GM19035 (cell line): ENCODE measurements at regions not wholly inside any gene's neighbourhood (a gene's known extent, or its start where the extent isn't known, plus 50 kb on each side); places are given as distances from the start of the nearest gene placed in this dataset.

ENCODE experiments used
- ATAC-seq: cut with Tn5 transposase; IDR thresholded peaks from one replicate; pipeline ENCODE4 v1.9.1; 2021; ENCODE audit not compliant: unreplicated experiment

DNA sequence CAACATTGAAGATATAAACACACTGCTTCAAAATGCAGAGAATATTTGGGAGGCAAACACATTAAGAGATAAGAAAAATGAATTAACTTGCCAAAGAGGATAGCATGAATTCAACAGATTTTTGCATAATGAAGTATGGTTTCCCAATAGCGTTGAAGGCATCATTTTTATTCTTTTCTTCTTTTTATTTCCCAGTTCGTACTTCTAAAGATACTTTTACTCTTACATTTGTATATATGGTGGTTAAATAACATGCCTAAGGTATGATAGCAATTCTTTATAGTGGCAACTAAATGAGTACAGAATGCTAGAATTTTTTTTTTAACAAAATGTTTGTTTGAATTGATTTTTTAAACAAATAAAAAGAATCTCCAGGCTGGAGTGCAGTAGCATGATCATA lies 473.4 kb upstream of the MARCKS start:
- ATAC-seq = no peak

GRCh38 chr6:113385020-113385431 lies 472.1 kb upstream of the MARCKS start:
- no peak for ATAC-seq

- ATAC-seq = no peak
These were observed 468.1 kb upstream of the MARCKS start for GRCh38 chr6:113388996-113389395.

DNA sequence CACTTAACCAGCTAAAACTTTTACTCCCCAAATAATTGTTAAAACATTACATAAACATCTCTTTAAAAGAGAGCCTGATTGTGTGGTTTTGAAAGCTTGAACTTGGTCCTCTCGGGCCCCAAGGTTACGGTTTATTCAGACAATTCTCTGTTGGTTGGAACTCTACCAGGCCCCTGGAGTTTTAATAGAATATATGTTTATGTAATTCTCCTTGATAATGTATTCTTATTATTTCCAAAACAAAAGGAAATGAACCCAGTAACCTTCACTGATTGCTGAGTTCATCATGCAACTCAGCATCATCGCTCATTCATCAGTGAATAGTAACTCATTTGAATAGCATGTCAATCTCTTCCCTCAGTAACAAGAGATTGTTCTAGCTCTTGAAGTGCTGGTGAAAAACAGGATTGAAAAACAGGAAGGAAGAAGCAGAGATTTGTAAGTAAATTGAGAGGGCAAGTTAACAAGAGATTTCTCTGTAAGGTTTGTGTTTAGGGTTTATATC lies 464.5 kb upstream of the MARCKS start:
- no peak for ATAC-seq

DNA sequence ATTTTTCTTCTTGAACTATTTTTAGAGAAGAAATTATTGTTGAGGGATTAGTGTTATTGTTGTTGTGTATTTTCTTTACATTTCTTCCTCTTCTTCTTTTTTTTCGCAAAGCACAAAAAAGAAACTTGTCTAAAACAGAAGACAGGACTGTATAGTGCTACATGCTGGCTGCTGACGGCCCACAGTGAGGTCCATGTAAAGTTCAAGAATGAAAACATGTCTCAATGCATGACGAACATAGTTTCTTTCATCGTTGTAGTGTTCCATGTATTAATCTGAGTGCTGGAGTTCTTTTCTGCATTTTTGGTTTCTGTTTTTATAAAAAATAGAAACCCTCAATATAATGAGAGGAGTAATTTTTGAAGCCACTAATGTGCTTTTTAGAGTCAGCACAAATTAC lies 462.9 kb upstream of the MARCKS start:
- no peak for ATAC-seq

GRCh38 chr6:113394729-113395128 lies 462.4 kb upstream of the MARCKS start:
- ATAC-seq = no peak

DNA sequence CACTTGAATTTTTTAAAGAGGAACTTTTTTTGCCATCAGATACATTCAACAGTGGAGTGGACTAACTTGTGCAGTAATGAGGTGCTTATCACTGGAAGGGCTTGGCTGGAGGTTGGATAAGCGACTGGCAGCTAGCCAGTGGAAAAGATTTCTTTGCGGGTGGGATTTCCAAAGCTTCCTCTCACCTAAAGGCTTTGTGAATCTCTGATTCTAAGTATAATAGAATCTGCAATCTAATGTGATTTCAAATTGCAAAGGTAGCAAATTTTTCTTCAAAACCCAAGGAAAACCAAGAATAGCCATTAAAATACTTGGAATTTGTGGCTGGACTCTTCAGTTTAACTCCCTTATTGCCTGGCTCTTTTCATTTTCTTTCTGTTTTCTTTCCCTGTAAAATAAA lies 460.4 kb upstream of the MARCKS start:
- no peak for ATAC-seq

DNA sequence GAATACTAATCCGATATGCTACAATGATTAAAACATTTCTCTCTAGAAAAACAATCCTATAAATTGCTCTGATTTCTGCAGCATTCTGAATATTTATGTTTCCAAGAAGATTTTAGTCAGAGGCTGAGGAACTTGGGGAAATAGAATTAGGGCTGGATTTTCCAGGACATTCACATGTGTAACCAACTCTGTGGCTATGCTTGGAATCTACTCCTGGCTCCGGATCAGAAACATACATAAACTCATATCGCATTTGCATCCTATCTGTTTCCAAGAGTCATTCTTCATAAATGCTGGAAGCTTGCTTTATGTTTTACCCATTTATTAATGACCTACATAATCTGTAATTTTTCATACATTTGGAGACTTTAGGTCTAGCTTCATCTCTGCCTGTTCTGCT lies 459.9 kb upstream of the MARCKS start:
- no peak for ATAC-seq

DNA sequence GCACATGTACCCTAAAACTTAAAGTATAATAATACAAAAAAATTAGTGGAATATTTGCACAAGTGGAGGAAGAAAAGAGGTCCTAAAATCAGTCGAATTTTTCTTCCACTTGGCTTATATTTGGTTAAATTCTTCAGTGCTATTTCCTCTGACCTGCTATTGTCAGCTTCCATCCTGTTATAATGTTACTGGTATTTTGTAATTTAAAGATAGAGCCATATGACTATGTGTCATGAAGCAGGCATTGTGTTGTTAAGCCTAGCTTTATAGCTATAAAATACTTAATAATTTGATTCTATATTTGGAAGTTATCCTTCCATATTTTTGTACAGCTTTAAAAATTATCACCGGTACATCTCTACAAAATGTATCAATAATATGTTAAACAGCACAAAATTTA lies 455.9 kb upstream of the MARCKS start:
- ATAC-seq = no peak

DNA sequence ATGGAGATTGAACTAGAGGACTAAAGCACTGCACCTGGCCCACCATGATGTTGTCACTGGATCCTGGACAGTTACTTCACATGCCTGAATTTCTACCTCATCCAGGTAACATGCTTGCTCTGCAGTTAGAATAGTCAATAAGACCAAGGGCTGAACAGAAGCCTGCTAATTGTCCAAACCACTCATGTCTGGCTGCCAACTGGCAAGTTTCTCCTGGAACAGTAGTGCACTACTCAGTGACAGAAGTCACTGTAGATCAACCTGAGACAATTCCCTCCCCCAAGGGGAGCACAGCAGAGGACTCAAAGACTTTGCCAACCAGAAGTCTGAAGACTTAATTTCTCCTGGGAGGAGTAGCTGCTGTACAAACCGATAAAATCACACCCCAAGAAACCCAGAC lies 454.6 kb upstream of the MARCKS start:
- no peak for ATAC-seq

GRCh38 chr6:113403966-113404595 lies 453.1 kb upstream of the MARCKS start:
- ATAC-seq = no peak

GRCh38 chr6:113405326-113406047 lies 451.7 kb upstream of the MARCKS start:
- ATAC-seq = no peak

DNA sequence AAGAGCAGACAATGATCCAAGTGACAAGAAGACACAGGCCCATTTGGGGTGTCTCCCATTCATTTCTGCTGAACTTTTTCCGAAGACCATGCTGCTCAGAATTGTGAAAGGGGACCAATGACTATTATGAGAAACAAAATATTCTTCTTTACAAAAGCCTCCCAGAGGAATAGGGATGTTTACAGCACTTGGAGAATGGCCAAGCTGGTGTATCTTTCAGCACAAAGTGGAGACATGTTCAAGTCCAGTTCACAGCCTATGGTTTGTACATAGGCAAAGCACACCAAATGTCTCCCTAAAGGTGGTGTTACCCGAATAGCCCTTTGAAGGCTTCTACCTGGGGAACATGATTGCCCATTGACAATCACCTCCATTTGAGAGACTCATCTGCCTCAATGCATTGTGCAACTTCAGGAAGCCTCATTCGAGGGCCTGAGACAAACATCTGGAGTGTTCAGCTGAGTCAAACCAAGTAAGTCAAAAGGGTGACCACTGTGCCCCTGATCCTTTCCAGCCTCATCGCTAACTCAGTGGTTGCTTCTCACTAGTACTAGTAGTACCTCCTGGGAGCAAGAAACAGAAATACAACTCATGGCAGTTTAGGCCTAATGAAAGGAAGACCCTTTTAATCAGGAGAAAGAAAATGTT lies 451.0 kb upstream of the MARCKS start:
- no peak for ATAC-seq

GRCh38 chr6:113411011-113411410 lies 446.1 kb upstream of the MARCKS start:
- ATAC-seq = no peak

DNA sequence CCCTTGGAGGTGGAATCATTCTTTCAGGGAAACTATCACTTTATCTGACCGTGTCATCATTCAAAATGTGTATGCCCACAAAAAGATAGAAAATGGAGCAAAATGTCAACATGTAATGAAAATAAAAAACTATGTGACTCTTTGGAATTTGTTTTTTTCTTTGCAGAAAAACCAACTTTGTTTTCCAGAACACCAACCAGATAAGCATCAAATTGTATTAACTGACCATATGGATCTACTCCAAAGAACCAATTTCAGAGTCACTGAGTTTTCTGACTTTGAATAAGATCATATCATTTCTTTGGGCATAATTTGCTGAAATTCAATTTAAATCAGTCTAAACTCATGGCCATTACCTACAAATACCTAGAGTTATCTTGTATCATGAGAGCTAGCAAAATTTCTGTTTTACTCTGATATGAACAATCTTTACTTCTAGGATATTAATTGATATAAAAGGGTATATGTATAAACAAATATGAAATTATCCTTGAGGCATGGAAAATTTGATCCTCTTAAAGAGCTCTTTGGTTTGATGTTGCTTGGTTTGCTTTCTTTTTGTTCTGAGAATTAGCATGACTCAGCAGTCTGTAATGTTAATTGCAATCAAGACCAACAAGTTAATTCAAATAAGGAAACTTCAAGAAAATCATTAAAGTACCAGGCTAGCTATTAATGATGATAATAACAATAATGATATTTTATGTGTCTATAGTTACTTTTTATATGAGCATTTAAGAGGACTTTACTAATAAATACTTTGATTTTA lies 444.4 kb upstream of the MARCKS start:
- no peak for ATAC-seq

- ATAC-seq = no peak
These were observed 442.6 kb upstream of the MARCKS start for GRCh38 chr6:113414511-113414910.

DNA sequence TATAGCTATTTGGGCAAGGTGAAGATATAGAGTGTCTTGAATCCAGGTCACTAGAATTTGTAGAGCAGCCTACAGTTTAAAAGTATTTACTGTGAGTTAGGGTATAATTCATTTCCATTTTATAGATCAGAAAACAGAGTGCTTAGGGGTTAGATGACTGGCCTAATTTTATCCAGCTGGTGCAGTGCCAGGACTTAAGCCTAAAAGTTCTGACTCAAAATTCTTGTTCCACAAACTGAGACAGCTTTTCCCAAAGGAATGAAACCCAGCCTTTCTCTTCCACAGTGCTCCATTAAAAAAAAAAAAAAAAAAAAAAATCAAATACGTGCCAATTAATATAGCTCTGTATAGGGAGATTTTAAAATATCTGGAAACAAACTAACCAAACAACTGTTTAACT lies 441.0 kb upstream of the MARCKS start:
- no peak for ATAC-seq

- no peak for ATAC-seq
These were observed 436.9 kb upstream of the MARCKS start for GRCh38 chr6:113420290-113420689.

DNA sequence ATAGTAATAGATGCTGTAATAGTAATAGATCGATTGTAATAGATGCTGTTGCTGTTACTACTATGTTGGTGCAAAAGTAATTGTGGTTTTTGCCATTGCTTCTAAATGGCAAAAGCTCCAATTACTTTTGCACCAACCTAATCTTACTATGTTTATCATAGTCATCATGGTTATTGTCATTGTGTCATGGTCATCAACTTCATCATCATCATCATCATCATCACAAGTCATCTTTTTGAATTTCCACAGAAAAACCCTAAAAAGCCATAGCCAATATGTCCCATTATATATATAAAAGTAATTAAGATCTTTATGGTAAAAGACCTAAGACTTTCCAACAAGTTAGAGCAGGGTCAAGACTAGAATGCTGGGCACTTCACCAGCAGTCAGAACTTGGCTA lies 435.1 kb upstream of the MARCKS start:
- no peak for ATAC-seq

DNA sequence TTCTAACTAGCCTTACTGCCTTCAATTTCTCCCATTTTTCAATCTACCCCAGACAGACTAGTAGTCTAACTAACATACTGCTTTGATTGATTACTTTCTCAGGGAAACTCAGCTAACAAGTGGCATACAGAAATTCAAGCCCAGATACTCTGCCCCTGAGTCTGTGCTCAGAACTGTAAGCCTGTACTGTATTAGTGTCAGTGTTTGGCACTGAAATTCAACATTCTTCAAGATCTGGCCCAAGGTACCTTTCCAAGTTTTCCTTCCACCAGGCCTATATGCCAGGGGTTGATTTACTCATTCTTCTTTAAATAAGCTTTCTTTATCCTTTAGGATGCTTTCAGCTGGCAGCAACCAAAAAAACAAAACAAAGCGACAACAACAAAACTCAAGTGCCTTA lies 433.2 kb upstream of the MARCKS start:
- ATAC-seq = no peak

GRCh38 chr6:113425977-113426660 lies 431.0 kb upstream of the MARCKS start:
- no peak for ATAC-seq
